Kidney epithelial cell (primary cell): ENCODE measurements at regions not wholly inside any gene's neighbourhood (a gene's known extent, or its start where the extent isn't known, plus 50 kb on each side); places are given as distances from the start of the nearest gene placed in this dataset.

Source experiments
- DNase-seq: peaks from one replicate; pipeline ENCODE4 v3.0.0-alpha.2; 2010; ENCODE audit warnings: low read depth
- H3K27me3 ChIP-seq: 2 replicates; pipeline ENCODE4 v1.6.0; 2011; ENCODE audit warnings: low read length; ENCODE audit not compliant: control insufficient read depth, insufficient read depth
- H3K36me3 ChIP-seq: 2 replicates; pipeline ENCODE4 v1.5.1; 2011; ENCODE audit warnings: low read length; ENCODE audit not compliant: control insufficient read depth, insufficient read depth
- H3K4me3 ChIP-seq: 2 replicates; pipeline ENCODE4 v1.5.1; 2011; ENCODE audit warnings: low read depth, mild to moderate bottlenecking, control low read depth, low read length
- TF ChIP-seq, protein P1 (sequence below): IDR thresholded peaks from 2 replicates; pipeline ENCODE4 v1.5.1; 2011; ENCODE audit warnings: mild to moderate bottlenecking, moderate library complexity, low read length, control low read depth, inconsistent platforms; ENCODE audit not compliant: insufficient read depth, poor library complexity, severe bottlenecking

DNA sequence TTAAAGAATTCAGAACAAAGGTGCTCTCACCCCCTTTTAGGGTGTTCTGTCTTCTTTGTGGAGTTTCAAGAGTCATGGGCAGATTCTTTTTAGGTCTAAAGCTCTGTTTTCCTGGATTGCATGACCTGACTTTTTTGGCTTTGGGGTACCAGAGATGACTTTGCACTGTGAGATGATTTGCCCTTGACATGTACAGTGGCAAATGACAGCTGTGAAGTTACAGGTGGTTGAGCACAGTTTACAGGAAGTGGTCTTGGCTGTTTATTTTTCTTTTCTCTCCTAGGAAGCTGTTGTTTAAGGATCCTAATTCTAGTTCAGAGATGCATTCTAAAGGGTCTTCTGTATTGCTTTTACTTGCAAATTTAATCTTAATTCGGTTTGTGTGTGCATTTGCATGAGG is 83.8 kb upstream of the METAP2 start:
- no peak for DNase-seq
- TF ChIP-seq, protein P1, sequence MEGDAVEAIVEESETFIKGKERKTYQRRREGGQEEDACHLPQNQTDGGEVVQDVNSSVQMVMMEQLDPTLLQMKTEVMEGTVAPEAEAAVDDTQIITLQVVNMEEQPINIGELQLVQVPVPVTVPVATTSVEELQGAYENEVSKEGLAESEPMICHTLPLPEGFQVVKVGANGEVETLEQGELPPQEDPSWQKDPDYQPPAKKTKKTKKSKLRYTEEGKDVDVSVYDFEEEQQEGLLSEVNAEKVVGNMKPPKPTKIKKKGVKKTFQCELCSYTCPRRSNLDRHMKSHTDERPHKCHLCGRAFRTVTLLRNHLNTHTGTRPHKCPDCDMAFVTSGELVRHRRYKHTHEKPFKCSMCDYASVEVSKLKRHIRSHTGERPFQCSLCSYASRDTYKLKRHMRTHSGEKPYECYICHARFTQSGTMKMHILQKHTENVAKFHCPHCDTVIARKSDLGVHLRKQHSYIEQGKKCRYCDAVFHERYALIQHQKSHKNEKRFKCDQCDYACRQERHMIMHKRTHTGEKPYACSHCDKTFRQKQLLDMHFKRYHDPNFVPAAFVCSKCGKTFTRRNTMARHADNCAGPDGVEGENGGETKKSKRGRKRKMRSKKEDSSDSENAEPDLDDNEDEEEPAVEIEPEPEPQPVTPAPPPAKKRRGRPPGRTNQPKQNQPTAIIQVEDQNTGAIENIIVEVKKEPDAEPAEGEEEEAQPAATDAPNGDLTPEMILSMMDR, result no peak
- Histone ChIP-seq H3K36me3 (no peaks in the 10 kb centered on the region), H3K4me3 (no peak overlapping the region), H3K27me3 (no peaks in the 10 kb centered on the region)

DNA sequence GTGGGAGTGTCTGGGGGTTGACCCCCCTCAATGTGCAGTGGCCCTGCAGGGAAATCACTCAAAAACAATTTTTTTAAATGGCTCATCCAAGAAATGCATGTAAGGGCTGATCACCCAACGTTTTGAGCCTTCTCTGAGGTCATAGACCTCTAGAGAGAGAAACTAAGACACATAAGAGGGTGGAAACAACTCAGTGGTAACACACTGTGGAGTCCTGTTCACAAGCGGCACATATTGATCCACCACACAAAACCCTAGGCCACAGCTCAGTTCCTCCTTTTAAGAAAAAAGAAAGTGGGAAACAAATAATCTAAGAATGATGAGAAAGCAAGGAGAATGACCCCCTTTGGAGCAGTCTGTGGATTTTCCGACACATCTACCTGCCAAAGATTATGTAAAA is 83.0 kb upstream of the METAP2 start:
- no peaks in the 10 kb centered on the region for H3K36me3 ChIP-seq
- TF ChIP-seq, protein P1, result no peak
- no peak overlapping the region for H3K4me3 ChIP-seq
- no peak for DNase-seq
- no peaks in the 10 kb centered on the region for H3K27me3 ChIP-seq

DNA sequence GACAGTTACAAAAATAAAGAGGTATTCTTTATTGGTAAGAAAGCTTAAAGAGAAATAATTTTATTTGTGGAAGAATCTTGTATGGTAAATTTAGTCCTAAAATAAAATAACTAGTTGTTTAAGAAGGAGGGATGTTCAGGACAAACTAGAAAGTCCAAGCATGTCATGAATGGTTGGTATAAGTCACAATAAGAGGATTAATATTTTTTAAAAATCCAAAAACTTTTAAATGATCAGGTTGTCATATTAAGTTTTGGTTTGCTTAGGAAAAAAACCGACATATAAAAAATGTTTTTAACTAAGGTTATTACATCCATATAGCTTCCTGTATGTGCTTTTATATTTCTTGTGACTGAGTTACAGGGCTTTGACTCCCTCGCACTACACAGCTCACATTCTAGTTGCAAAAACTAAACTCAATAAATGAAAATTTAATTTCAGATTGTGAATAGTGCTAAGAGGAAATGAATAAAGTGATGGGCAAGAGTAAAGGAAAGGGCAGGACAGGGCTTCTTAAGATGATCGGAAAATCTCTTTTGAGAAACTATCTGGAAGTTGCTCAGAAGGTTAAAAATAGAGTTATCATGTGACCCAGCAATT is 80.7 kb upstream of the METAP2 start:
- no peak for DNase-seq
- H3K36me3 ChIP-seq, result no peaks in the 10 kb centered on the region
- no peak overlapping the region for H3K4me3 ChIP-seq
- TF ChIP-seq, protein P1, result no peak
- no peaks in the 10 kb centered on the region for H3K27me3 ChIP-seq

DNA sequence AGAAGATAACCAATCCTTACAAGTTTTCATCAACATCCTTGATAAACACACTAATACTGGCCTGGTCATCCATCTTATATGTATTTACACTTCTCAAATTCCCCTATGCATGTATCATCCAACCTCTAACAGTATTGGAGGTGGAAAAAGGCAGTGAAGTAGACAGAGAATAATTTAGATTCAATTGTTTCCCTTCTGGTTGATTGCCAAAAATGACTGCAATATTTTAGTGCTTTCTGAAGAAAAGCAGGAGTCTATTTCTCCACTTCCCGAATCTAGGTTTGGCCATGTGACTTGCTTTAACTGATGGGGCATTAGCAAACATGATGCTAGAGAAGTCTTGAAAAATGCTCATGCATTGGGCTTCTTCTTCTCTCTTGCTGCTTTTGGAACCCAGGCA is 78.3 kb upstream of the METAP2 start:
- Histone ChIP-seq H3K4me3 (no peak overlapping the region), H3K36me3 (no peaks in the 10 kb centered on the region), H3K27me3 (no peaks in the 10 kb centered on the region)
- no peak for DNase-seq
- TF ChIP-seq, protein P1, result no peak

DNA sequence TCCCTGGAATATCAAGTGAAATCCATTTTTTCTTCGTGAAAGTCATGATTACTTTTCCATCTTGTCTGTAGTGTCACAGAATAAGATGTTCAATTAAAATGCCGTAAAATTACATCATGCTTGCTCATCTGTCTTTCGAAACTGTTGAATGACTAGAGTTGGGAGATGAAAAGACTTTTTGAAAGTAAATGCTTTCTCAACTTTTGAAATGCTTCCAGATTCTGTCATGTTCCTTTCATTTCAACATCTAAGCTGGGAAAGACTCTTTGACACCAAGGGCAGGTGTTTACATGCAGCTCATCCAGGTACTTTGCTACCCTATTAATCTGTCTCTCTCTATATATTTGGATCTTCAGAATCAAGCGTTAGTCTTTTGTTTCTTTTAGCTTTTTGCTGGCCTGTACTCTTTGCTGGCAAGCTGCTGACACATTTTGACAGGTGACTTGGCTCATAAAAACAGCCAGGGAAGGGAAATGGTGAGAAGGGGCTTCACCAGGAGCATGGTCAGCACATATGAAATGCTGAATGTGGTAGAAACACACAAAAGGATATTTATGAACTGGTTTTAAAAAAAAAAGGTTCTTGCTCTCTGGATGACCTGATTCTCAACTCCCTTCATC is 77.0 kb upstream of the METAP2 start:
- no peak for DNase-seq
- H3K4me3 ChIP-seq, result no peak overlapping the region
- no peaks in the 10 kb centered on the region for H3K36me3 ChIP-seq
- TF ChIP-seq, protein P1, result no peak
- no peaks in the 10 kb centered on the region for H3K27me3 ChIP-seq

DNA sequence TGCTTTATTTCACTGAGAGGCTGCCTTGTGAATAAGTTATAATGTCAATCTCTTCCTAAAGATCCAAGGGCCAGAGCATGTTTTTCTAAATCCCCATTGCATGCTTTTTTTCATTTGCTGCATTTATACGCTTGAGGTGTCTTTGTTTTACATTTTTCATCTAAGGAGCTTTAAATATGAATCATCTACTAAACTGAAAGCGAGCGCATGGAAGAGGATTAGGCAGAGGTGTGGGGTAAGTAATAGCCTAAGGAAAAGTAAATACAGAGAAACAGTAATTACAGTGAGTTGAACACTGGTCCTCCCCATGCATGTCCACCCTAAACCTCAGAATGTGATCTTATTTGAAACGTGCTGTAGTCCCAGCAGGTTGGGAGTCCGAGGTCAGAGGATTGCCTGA is 76.4 kb upstream of the METAP2 start:
- no peaks in the 10 kb centered on the region for H3K36me3 ChIP-seq
- H3K4me3 ChIP-seq, result no peak overlapping the region
- H3K27me3 ChIP-seq, result no peaks in the 10 kb centered on the region
- DNase-seq, result no peak
- TF ChIP-seq, protein P1, result no peak
